Endodermal cell (in vitro differentiated cells): ENCODE measurements at regions not wholly inside any gene's neighbourhood (a gene's known extent, or its start where the extent isn't known, plus 50 kb on each side); places are given as distances from the start of the nearest gene placed in this dataset.

Experiments used
- DNase-seq: peaks from one replicate; pipeline ENCODE4 v3.0.0-alpha.2; 2017
- H3K27ac ChIP-seq: 2 replicates; pipeline ENCODE4 v1.5.1; 2013; ENCODE audit warnings: mild to moderate bottlenecking, low read depth, low read length, moderate library complexity
- H3K27me3 ChIP-seq: 2 replicates; pipeline ENCODE4 v1.6.1; 2013; ENCODE audit warnings: mild to moderate bottlenecking, low read length, moderate library complexity; ENCODE audit not compliant: insufficient read depth, control insufficient read depth, poor library complexity, severe bottlenecking
- H3K36me3 ChIP-seq: 2 replicates; pipeline ENCODE4 v1.7.0; 2013; ENCODE audit warnings: mild to moderate bottlenecking, low read length, moderate library complexity; ENCODE audit not compliant: control insufficient read depth, insufficient read depth
- H3K4me1 ChIP-seq: one replicate; pipeline ENCODE4 v1.7.0; 2013; ENCODE audit warnings: low read length; ENCODE audit not compliant: control insufficient read depth, insufficient read depth
- H3K4me3 ChIP-seq: 2 replicates; pipeline ENCODE4 v1.5.1; 2013; ENCODE audit warnings: mild to moderate bottlenecking, low read length, moderate library complexity
- H3K9ac ChIP-seq: 2 replicates; pipeline ENCODE4 v1.6.1; 2013; ENCODE audit warnings: mild to moderate bottlenecking, low read length, moderate library complexity; ENCODE audit not compliant: poor library complexity, severe bottlenecking; ENCODE audit errors: extremely low read depth
- H3K9me3 ChIP-seq: 2 replicates; pipeline ENCODE4 v1.6.1; 2013; ENCODE audit warnings: mild to moderate bottlenecking, low read length, moderate library complexity; ENCODE audit not compliant: control insufficient read depth
- H3K27ac Mint-ChIP-seq: 2 replicates; pipeline ENCODE4 v1.8.0; 2020; ENCODE audit warnings: mixed read lengths
- H3K27me3 Mint-ChIP-seq: 2 replicates; pipeline ENCODE4 v1.8.0; 2021; ENCODE audit warnings: mild to moderate bottlenecking, mixed read lengths; ENCODE audit not compliant: insufficient read depth
- H3K36me3 Mint-ChIP-seq: 2 replicates; pipeline ENCODE4 v1.8.0; 2020; ENCODE audit warnings: low read depth, mixed read lengths
- H3K4me1 Mint-ChIP-seq: 2 replicates; pipeline ENCODE4 v1.8.0; 2020; ENCODE audit warnings: mixed read lengths
- H3K4me3 Mint-ChIP-seq: 2 replicates; pipeline ENCODE4 v1.8.0; 2020; ENCODE audit warnings: mild to moderate bottlenecking, moderate library complexity, mixed read lengths
- H3K9me3 Mint-ChIP-seq: 2 replicates; pipeline ENCODE4 v1.8.0; 2020; ENCODE audit warnings: mild to moderate bottlenecking, mixed read lengths
- CTCF ChIP-seq: fragments of 200-600 bp; sonication (generic); conservative IDR thresholded peaks from 2 replicates; pipeline ENCODE4 v1.5.0; 2021; ENCODE audit warnings: antibody characterized with exemption, mild to moderate bottlenecking
- WGBS, 2 experiments: methylation state at CpG; one replicate each; pipeline versions ENCODE4 v1.1.5 to v1.1.7; 2013; ENCODE audit warnings: missing lambda C conversion rate in 2 of 2, mixed read lengths in 1 of 2; ENCODE audit not compliant: insufficient coverage in 1 of 2, insufficient read length in 1 of 2; 5-methylcytosine and 5-hydroxymethylcytosine counted together

- Mint-ChIP-seq H3K9me3 (no peaks in the 10 kb centered on the region), H3K27ac (no peak overlapping the region), H3K4me1 (peaks cover 14% of the 10 kb centered on the region), H3K4me3 (no peak overlapping the region), H3K27me3 (peaks cover 2% of the 10 kb centered on the region), H3K36me3 (no peaks in the 10 kb centered on the region)
- TF ChIP-seq CTCF = no peak
- Histone ChIP-seq H3K27ac (no peak overlapping the region), H3K9me3 (no peaks in the 10 kb centered on the region), H3K4me1 (peaks cover 3% of the 10 kb centered on the region), H3K36me3 (no peaks in the 10 kb centered on the region), H3K9ac (no peak overlapping the region), H3K4me3 (no peak overlapping the region), H3K27me3 (no peaks in the 10 kb centered on the region)
- 90 to 95% methylated on average over 3 to 8 of the region's 8 CpGs for WGBS, 2 experiments
- peak; percentile 27 for DNase-seq
These were observed 61.6 kb upstream of the GZMB start for GRCh38 chr14:24695265-24696241.

- Histone ChIP-seq H3K36me3 (no peaks in the 10 kb centered on the region), H3K9me3 (no peaks in the 10 kb centered on the region), H3K27me3 (no peaks in the 10 kb centered on the region), H3K4me3 (no peak overlapping the region), H3K4me1 (peaks cover 3% of the 10 kb centered on the region), H3K9ac (no peak overlapping the region), H3K27ac (peak overlapping the region; percentile 76)
- H3K27me3 Mint-ChIP-seq = peaks cover 2% of the 10 kb centered on the region
- H3K4me3 Mint-ChIP-seq = no peak overlapping the region
- no peak for TF ChIP-seq CTCF
- peak; percentile 35 for DNase-seq
- no peaks in the 10 kb centered on the region for H3K36me3 Mint-ChIP-seq
- WGBS, 2 experiments = 91 to 100% methylated on average over 2 to 3 of the region's 3 CpGs
- no peak overlapping the region for H3K27ac Mint-ChIP-seq
- peaks cover 14% of the 10 kb centered on the region for H3K4me1 Mint-ChIP-seq
- H3K9me3 Mint-ChIP-seq = no peaks in the 10 kb centered on the region
These were observed 60.7 kb upstream of the GZMB start for GRCh38 chr14:24694680-24695079.

GRCh38 chr14:24693983-24694382 lies 60.0 kb upstream of the GZMB start:
- Histone ChIP-seq H3K4me3 (no peak overlapping the region), H3K27me3 (no peaks in the 10 kb centered on the region), H3K9me3 (no peaks in the 10 kb centered on the region), H3K9ac (no peak overlapping the region), H3K27ac (peak overlapping the region; percentile 76), H3K4me1 (peaks cover 3% of the 10 kb centered on the region), H3K36me3 (no peaks in the 10 kb centered on the region)
- Mint-ChIP-seq H3K4me3 (no peak overlapping the region), H3K9me3 (no peaks in the 10 kb centered on the region), H3K36me3 (no peaks in the 10 kb centered on the region), H3K4me1 (peaks cover 14% of the 10 kb centered on the region), H3K27ac (no peak overlapping the region), H3K27me3 (peaks cover 1% of the 10 kb centered on the region)
- no peak for DNase-seq
- no peak for TF ChIP-seq CTCF
- 69 to 75% methylated on average over 2 of the region's 2 CpGs for WGBS, 2 experiments
